IMR-90 (cell line): ENCODE measurements at regions not wholly inside any gene's neighbourhood (a gene's known extent, or its start where the extent isn't known, plus 50 kb on each side); places are given as distances from the start of the nearest gene placed in this dataset.

Source experiments
- ATAC-seq: fragments of 200-7000 bp; cut with Tn5 transposase; 2 replicates; pipeline ENCODE4 v1.9.1; 2020; ENCODE audit warnings: low read depth, mild to moderate bottlenecking, moderate library complexity
- BruUV-seq: library from RNA; stranded (reverse); fragments of 400-500 nt; replicated peaks from 2 replicates; lab custom pipeline; 2021; lab: Mats Ljungman, UMichigan
- CTCF ChIA-PET: fragments of 300-600 bp; formaldehyde crosslinking; extraction: SDS; loops from one replicate; lab custom pipeline; 2021; ENCODE audit warnings: antibody characterized with exemption; lab: Yijun Ruan, JAX
- POLR2A ChIA-PET: fragments of 300-600 bp; sonication (Branson Sonifier 250); formaldehyde crosslinking; loops from one replicate; lab custom pipeline; 2022; ENCODE audit warnings: antibody characterized with exemption; ENCODE audit not compliant: unreplicated experiment; lab: Charles Lee
- DNase-seq: peaks from one replicate; pipeline ENCODE4 v3.0.0; 2013
- H2AFZ ChIP-seq: replicated peaks from 2 replicates; pipeline ENCODE3; 2013; ENCODE audit warnings: low read length, mild to moderate bottlenecking; ENCODE audit not compliant: poor library complexity
- H2AK5ac ChIP-seq: 2 replicates; pipeline ENCODE4 v1.6.1; 2013; ENCODE audit warnings: low read depth, low read length, inconsistent platforms
- H2AK9ac ChIP-seq: replicated peaks from 2 replicates; pipeline ENCODE3; 2013; ENCODE audit warnings: mild to moderate bottlenecking, low read depth, low read length, moderate library complexity; ENCODE audit not compliant: poor library complexity
- H2BK120ac ChIP-seq: 2 replicates; pipeline ENCODE4 v1.6.1; 2013; ENCODE audit warnings: low read depth, low read length, inconsistent platforms
- H2BK15ac ChIP-seq: 3 replicates; pipeline ENCODE4 v1.6.1; 2013; ENCODE audit warnings: low read depth, low read length, inconsistent platforms
- H2BK20ac ChIP-seq: 2 replicates; pipeline ENCODE4 v1.6.1; 2013; ENCODE audit warnings: low read depth, mild to moderate bottlenecking, inconsistent platforms, low read length, moderate library complexity
- H2BK5ac ChIP-seq: 2 replicates; pipeline ENCODE4 v1.6.1; 2013; ENCODE audit warnings: mild to moderate bottlenecking, low read depth, low read length, inconsistent platforms; ENCODE audit not compliant: poor library complexity, severe bottlenecking
- H3K14ac ChIP-seq: replicated peaks from 2 replicates; pipeline ENCODE4 v1.6.1; 2013; ENCODE audit warnings: low read depth, low read length, inconsistent platforms
- H3K18ac ChIP-seq: 2 replicates; pipeline ENCODE4 v1.6.1; 2013; ENCODE audit warnings: low read depth, low read length, control low read depth
- H3K23ac ChIP-seq: 2 replicates; pipeline ENCODE4 v1.6.1; 2013; ENCODE audit warnings: low read depth, low read length, inconsistent platforms
- H3K27ac ChIP-seq: 2 replicates; pipeline ENCODE4 v1.5.1; 2013; ENCODE audit warnings: mild to moderate bottlenecking, control low read depth, low read length; ENCODE audit not compliant: insufficient read depth
- H3K27me3 ChIP-seq: 2 replicates; pipeline ENCODE4 v1.6.1; 2013; ENCODE audit warnings: low read length; ENCODE audit not compliant: control insufficient read depth, insufficient read depth
- H3K36me3 ChIP-seq: 2 replicates; pipeline ENCODE4 v1.6.1; 2013; ENCODE audit warnings: low read length, mixed read lengths; ENCODE audit not compliant: control insufficient read depth, insufficient read depth
- H3K4ac ChIP-seq: 2 replicates; pipeline ENCODE4 v1.6.1; 2013; ENCODE audit warnings: low read depth, low read length, inconsistent platforms
- H3K4me1 ChIP-seq: 2 replicates; pipeline ENCODE4 v1.6.1; 2013; ENCODE audit warnings: low read length, mixed read lengths; ENCODE audit not compliant: control insufficient read depth, insufficient read depth
- H3K4me2 ChIP-seq: 2 replicates; pipeline ENCODE4 v1.6.1; 2013; ENCODE audit warnings: low read depth, mild to moderate bottlenecking, control low read depth, low read length, moderate library complexity
- H3K4me3 ChIP-seq: 2 replicates; pipeline ENCODE4 v1.5.1; 2013; ENCODE audit warnings: low read depth, mild to moderate bottlenecking, control low read depth, low read length, moderate library complexity; ENCODE audit not compliant: insufficient read depth
- H3K56ac ChIP-seq: 2 replicates; pipeline ENCODE4 v1.6.1; 2013; ENCODE audit warnings: low read length, inconsistent platforms; ENCODE audit not compliant: insufficient read depth; ENCODE audit errors: extremely low read depth
- H3K79me1 ChIP-seq, 2 experiments: 2 replicates each; pipeline ENCODE4 v1.6.1; 2013; ENCODE audit warnings: low read length in 2 of 2, inconsistent platforms in 1 of 2, low read depth in 1 of 2
- H3K9ac ChIP-seq: 2 replicates; pipeline ENCODE4 v1.6.1; 2013; ENCODE audit warnings: low read depth, low read length, control low read depth
- H3K9me1 ChIP-seq: 2 replicates; pipeline ENCODE4 v1.6.1; 2013; ENCODE audit warnings: low read length, inconsistent platforms; ENCODE audit not compliant: insufficient read depth
- H3K9me3 ChIP-seq: 2 replicates; pipeline ENCODE4 v1.6.1; 2013; ENCODE audit warnings: low read length; ENCODE audit not compliant: control insufficient read depth, insufficient read depth
- H4K20me1 ChIP-seq: 2 replicates; pipeline ENCODE4 v1.6.1; 2013; ENCODE audit warnings: low read length, inconsistent platforms; ENCODE audit not compliant: insufficient read depth
- H4K5ac ChIP-seq: 2 replicates; pipeline ENCODE4 v1.6.1; 2013; ENCODE audit warnings: mild to moderate bottlenecking, low read depth, low read length, control low read depth
- H4K8ac ChIP-seq, 2 experiments: 2 replicates each; pipeline ENCODE4 v1.6.1; 2013; ENCODE audit warnings: low read depth in 2 of 2, low read length in 2 of 2, control low read depth in 1 of 2, inconsistent platforms in 1 of 2
- H4K91ac ChIP-seq: 2 replicates; pipeline ENCODE4 v1.6.1; 2013; ENCODE audit warnings: low read depth, low read length, inconsistent platforms; ENCODE audit not compliant: insufficient read depth
- NFE2L2 ChIP-seq: fragments of 150-350 bp; IDR thresholded peaks from 2 replicates; pipeline ENCODE4 v1.6.1; 2016; ENCODE audit warnings: low read depth, mild to moderate bottlenecking, low read length
- WGBS, 2 experiments: methylation state at CpG; one replicate each; pipeline versions ENCODE4 v1.1.5 to v1.1.7; 2013; ENCODE audit warnings: missing lambda C conversion rate in 2 of 2; ENCODE audit not compliant: insufficient read length in 1 of 2; ENCODE audit errors: extremely low coverage in 2 of 2; 5-methylcytosine and 5-hydroxymethylcytosine counted together
- dilution Hi-C: fragments of 300-500 bp; cut with HindIII; formaldehyde crosslinking; loops from one replicate; pipeline ENCODE4 v1.14.3; 2018; ENCODE audit warnings: low sequenced_read_pairs; ENCODE audit not compliant: unreplicated experiment
- in situ Hi-C: fragments of 300-500 bp; cut with MboI; formaldehyde crosslinking; loops from 3 replicates; pipeline ENCODE4 v1.14.3; 2019; ENCODE audit warnings: low sequenced_read_pairs, inconsistent platforms, mixed read lengths
- intact Hi-C: fragments of 100-400 bp; cut with micrococcal nuclease; formaldehyde crosslinking; loops from 2 replicates; pipeline ENCODE4 v1.10.0; 2022

GRCh38 chr5:82821846-82822633 is 255.2 kb downstream of the TMEM167A start:
- Histone ChIP-seq H3K4me1 (no peaks in the 10 kb centered on the region), H3K36me3 (no peaks in the 10 kb centered on the region), H3K27me3 (no peaks in the 10 kb centered on the region), H2AK9ac (no peak overlapping the region), H3K27ac (no peak overlapping the region), H3K9me3 (no peaks in the 10 kb centered on the region), H3K56ac (no peak overlapping the region), H4K8ac (no peak overlapping the region), H2BK20ac (no peak overlapping the region), H3K4ac (no peak overlapping the region), H3K9me1 (no peaks in the 10 kb centered on the region), H3K79me1 (no peaks in the 10 kb centered on the region), H2BK15ac (no peak overlapping the region), H3K4me2 (no peak overlapping the region), H2BK120ac (no peak overlapping the region), H4K91ac (no peak overlapping the region), H2AK5ac (no peak overlapping the region), H4K5ac (no peak overlapping the region), H4K20me1 (no peaks in the 10 kb centered on the region), H3K23ac (no peak overlapping the region), H2AFZ (no peak overlapping the region), H3K4me3 (no peak overlapping the region), H2BK5ac (no peak overlapping the region), H3K9ac (no peak overlapping the region), H3K18ac (no peak overlapping the region), H3K14ac (no peak overlapping the region)
- BruUV-seq = no TSS peak
- CTCF ChIA-PET = interaction anchor here (1.1 kb wide), 1 partner anchor 170 kb away, joined by 3 read pairs; no protein-coding TSS in a partner anchor
- POLR2A ChIA-PET = no interaction called here
- no peak for TF ChIP-seq NFE2L2
- dilution Hi-C loops (no loop called here), intact Hi-C loops (no loop called here), in situ Hi-C loops (no loop called here)
- ATAC-seq (no peak), DNase-seq (no peak)
- 67% methylated on average over 1 of the region's 3 CpGs; no CpG with 5 or more reads in 1 of the 2 experiments for WGBS, 2 experiments
